ENCODE measurements at regions not wholly inside any gene's neighbourhood (a gene's known extent, or its start where the extent isn't known, plus 50 kb on each side); places are given as distances from the start of the nearest gene placed in this dataset.

DNA sequence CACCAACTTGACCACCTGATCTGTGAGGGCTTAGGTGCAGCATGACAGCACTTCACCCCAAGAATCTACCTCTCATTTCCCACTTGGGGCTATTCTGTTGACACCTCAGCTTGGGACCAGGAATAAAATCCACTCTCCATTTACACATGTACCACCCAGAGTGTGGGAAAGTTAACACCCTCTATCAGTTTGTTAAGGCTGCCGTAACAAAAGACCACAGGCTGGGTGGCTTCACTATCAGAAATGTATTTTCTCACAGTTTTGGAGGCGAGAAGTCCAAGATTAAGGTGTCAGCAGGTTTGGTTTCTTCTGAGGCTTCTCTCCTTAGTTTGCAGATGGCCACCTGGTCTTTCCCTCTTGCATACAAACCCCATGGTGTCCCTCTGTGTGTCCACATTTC lies 277.7 kb upstream of the ERBB4 start:
- no peak for TF ChIP-seq ESRRA (CRISPR knock-in tag; IDR thresholded peaks at IDR 0.05; ENCODE audit: borderline replicate concordance)
- no peak for TF ChIP-seq NR2C2 (CRISPR knock-in tag; IDR thresholded peaks at IDR 0.05)
- TF ChIP-seq CTCF (IDR thresholded peaks at IDR 0.05), result no peak
